ENCODE measurements at regions not wholly inside any gene's neighbourhood (a gene's known extent, or its start where the extent isn't known, plus 50 kb on each side); places are given as distances from the start of the nearest gene placed in this dataset.

- no peaks in the 10 kb centered on the region for H3K27me3 Mint-ChIP-seq
- H3K4me1 Mint-ChIP-seq, result no peaks in the 10 kb centered on the region
- H3K9me3 Mint-ChIP-seq, result no peaks in the 10 kb centered on the region
- no peak overlapping the region for H3K4me3 Mint-ChIP-seq
- no peak for ATAC-seq
- H3K27ac Mint-ChIP-seq, result no peak overlapping the region
- no peaks in the 10 kb centered on the region for H3K36me3 Mint-ChIP-seq
Measured at GRCh38 chr3:163058031-163058854, 1561.6 kb downstream of the OTOL1 start.

GRCh38 chr3:163071713-163072112 is 1575.1 kb downstream of the OTOL1 start:
- Mint-ChIP-seq H3K36me3 (no peaks in the 10 kb centered on the region), H3K27me3 (no peaks in the 10 kb centered on the region), H3K4me1 (no peaks in the 10 kb centered on the region), H3K9me3 (peaks cover 6% of the 10 kb centered on the region), H3K27ac (no peak overlapping the region), H3K4me3 (no peak overlapping the region)
- no peak for ATAC-seq

All from stimulated activated memory B cell treated with anti-CD40 and anti-IgM and Interleukin-4, amounts not matched to agents 10 μg/mL and 1 μg/mL and 100 μg/mL, for 72 hours (primary cell).